OCI-LY1 (cell line): ENCODE measurements at regions not wholly inside any gene's neighbourhood (a gene's known extent, or its start where the extent isn't known, plus 50 kb on each side); places are given as distances from the start of the nearest gene placed in this dataset.

ENCODE experiments used
- H2AFZ ChIP-seq: fragments of 200-600 bp; sonication (generic), shearing (Covaris generic); 2 replicates; pipeline ENCODE4 v1.6.0; 2014; ENCODE audit warnings: antibody characterized with exemption, mild to moderate bottlenecking, low read length
- H3F3A ChIP-seq: fragments of 200-600 bp; sonication (generic), shearing (Covaris generic); 2 replicates; pipeline ENCODE4 v1.6.0; 2014; ENCODE audit warnings: mild to moderate bottlenecking, antibody characterized with exemption, low read length, moderate library complexity; ENCODE audit not compliant: insufficient read depth
- H3K27ac ChIP-seq: fragments of 200-600 bp; sonication (generic); 2 replicates; pipeline ENCODE4 v1.5.1; 2014; ENCODE audit warnings: low read length, mixed run types, mild to moderate bottlenecking, low read depth; ENCODE audit not compliant: poor library complexity, severe bottlenecking
- H3K27me3 ChIP-seq: fragments of 200-600 bp; sonication (generic); 2 replicates; pipeline ENCODE4 v1.6.0; 2014; ENCODE audit warnings: antibody characterized with exemption, mild to moderate bottlenecking, low read length, moderate library complexity; ENCODE audit not compliant: insufficient read depth
- H3K36me3 ChIP-seq: fragments of 200-600 bp; sonication (generic); 2 replicates; pipeline ENCODE4 v1.6.1; 2014; ENCODE audit warnings: mild to moderate bottlenecking, antibody characterized with exemption, low read length, moderate library complexity, mixed read lengths; ENCODE audit not compliant: insufficient read depth
- H3K4me1 ChIP-seq: fragments of 200-600 bp; sonication (generic); 2 replicates; pipeline ENCODE4 v1.5.1; 2014; ENCODE audit warnings: mild to moderate bottlenecking, low read length, moderate library complexity; ENCODE audit not compliant: insufficient read depth, severe bottlenecking
- H3K4me2 ChIP-seq: fragments of 200-600 bp; sonication (generic), shearing (Covaris generic); 2 replicates; pipeline ENCODE4 v1.6.1; 2014; ENCODE audit warnings: low read length
- H3K4me3 ChIP-seq: fragments of 200-600 bp; sonication (generic); 2 replicates; pipeline ENCODE4 v1.5.1; 2014; ENCODE audit warnings: low read length, low read depth, mild to moderate bottlenecking, mixed read lengths; ENCODE audit not compliant: poor library complexity, severe bottlenecking
- H3K79me2 ChIP-seq: fragments of 200-600 bp; shearing (Covaris generic); 2 replicates; pipeline ENCODE4 v1.6.1; 2016; ENCODE audit warnings: mixed run types, low read length, mixed read lengths; ENCODE audit not compliant: insufficient read depth
- H3K9ac ChIP-seq: fragments of 200-600 bp; sonication (generic), shearing (Covaris generic); 2 replicates; pipeline ENCODE4 v1.6.1; 2014; ENCODE audit warnings: mild to moderate bottlenecking, low read length, mixed read lengths
- H3K9me2 ChIP-seq: fragments of 200-600 bp; sonication (generic), shearing (Covaris generic); 2 replicates; pipeline ENCODE4 v1.6.1; 2014; ENCODE audit warnings: low read depth, mild to moderate bottlenecking, low read length, mixed read lengths
- H3K9me3 ChIP-seq: fragments of 200-600 bp; shearing (Covaris generic); 2 replicates; pipeline ENCODE4 v1.6.1; 2014; ENCODE audit warnings: low read length, mixed read lengths
- H4K20me1 ChIP-seq: fragments of 200-600 bp; sonication (generic), shearing (Covaris generic); 2 replicates; pipeline ENCODE4 v1.6.0; 2016; ENCODE audit warnings: mild to moderate bottlenecking, low read length; ENCODE audit not compliant: insufficient read depth
- EZH2 ChIP-seq: fragments of 200-600 bp; sonication (generic), shearing (Covaris generic); IDR thresholded peaks from 2 replicates; pipeline ENCODE4 v1.8.0; 2017; ENCODE audit warnings: borderline replicate concordance, mixed run types, mild to moderate bottlenecking, antibody characterized with exemption, low read length, moderate library complexity, mixed read lengths
- TF ChIP-seq, protein P1 (sequence below): fragments of 200-600 bp; sonication (generic), shearing (Covaris generic); IDR thresholded peaks from 2 replicates; pipeline ENCODE4 v1.5.1; 2017; ENCODE audit warnings: mild to moderate bottlenecking, antibody characterized with exemption, low read length, moderate library complexity, mixed read lengths

DNA sequence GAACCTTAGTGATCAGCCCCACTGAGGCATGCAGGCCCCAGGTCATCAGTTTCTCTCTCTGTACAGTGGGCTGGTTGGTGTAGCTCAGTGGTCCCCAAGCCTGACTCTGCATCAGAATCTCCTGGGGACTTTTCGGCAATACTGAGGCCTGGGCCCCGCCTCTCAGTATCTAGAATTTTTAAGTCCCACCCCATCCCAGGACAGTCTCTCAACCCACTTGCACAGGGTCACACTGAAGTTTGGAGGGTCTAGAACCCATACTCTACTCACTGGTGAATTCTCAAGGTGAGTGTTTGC is 216.4 kb downstream of the MATN1 start:
- no peaks in the 10 kb centered on the region for H3K9me2 ChIP-seq
- no peaks in the 10 kb centered on the region for H4K20me1 ChIP-seq
- no peaks in the 10 kb centered on the region for H3K36me3 ChIP-seq
- H3K9ac ChIP-seq = no peak overlapping the region
- H3K27me3 ChIP-seq = 0 out of 2 replicates have a peak, but pooled peaks cover 4% of the 10 kb centered on the region
- no peak overlapping the region for H3K4me3 ChIP-seq
- no peaks in the 10 kb centered on the region for H3F3A ChIP-seq
- no peaks in the 10 kb centered on the region for H3K79me2 ChIP-seq
- no peak overlapping the region for H2AFZ ChIP-seq
- TF ChIP-seq, protein P1, sequence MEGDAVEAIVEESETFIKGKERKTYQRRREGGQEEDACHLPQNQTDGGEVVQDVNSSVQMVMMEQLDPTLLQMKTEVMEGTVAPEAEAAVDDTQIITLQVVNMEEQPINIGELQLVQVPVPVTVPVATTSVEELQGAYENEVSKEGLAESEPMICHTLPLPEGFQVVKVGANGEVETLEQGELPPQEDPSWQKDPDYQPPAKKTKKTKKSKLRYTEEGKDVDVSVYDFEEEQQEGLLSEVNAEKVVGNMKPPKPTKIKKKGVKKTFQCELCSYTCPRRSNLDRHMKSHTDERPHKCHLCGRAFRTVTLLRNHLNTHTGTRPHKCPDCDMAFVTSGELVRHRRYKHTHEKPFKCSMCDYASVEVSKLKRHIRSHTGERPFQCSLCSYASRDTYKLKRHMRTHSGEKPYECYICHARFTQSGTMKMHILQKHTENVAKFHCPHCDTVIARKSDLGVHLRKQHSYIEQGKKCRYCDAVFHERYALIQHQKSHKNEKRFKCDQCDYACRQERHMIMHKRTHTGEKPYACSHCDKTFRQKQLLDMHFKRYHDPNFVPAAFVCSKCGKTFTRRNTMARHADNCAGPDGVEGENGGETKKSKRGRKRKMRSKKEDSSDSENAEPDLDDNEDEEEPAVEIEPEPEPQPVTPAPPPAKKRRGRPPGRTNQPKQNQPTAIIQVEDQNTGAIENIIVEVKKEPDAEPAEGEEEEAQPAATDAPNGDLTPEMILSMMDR = no peak
- TF ChIP-seq EZH2 = no peak
- H3K27ac ChIP-seq = no peak overlapping the region
- H3K4me2 ChIP-seq = no peak overlapping the region
- H3K9me3 ChIP-seq = no peaks in the 10 kb centered on the region
- H3K4me1 ChIP-seq = no peaks in the 10 kb centered on the region

DNA sequence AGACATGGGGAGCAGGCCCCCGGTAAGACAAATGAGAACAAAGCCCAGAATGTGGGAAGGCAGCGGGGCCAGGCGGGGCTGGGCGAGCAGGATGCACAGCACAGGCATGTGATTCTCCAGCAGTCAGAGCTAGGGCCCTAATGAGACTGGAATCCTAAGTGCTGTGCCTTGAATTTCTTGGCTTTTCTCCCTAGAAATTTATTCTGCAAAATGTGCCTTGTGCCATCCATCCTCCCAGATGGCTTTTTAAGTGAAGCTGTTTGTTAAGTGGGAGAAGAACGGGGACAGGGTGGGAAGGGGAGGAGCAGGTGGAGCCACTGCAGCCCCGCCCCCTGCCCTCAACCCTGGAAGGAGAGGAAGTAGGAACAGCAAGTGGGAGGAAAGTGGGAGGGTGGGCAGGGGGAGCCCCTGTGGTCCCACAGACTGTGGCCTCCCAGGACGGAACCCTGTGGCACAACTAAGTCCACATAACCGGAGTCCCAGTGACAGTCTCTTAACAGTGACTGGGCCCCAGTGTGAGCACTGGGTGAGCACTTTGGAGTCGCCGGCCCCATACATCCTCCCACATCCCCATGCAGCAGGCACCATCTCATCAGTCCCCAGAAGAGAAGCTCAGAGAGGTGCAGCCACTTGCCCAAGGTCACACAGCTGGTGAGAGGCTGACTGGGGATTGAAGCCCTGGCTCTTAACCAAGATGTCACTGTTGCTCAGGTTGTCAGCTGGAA is 216.9 kb downstream of the MATN1 start:
- H3K4me1 ChIP-seq = no peaks in the 10 kb centered on the region
- no peaks in the 10 kb centered on the region for H3K9me3 ChIP-seq
- H3K27ac ChIP-seq = no peak overlapping the region
- H3K4me2 ChIP-seq = no peak overlapping the region
- H3K4me3 ChIP-seq = no peak overlapping the region
- no peaks in the 10 kb centered on the region for H3F3A ChIP-seq
- no peaks in the 10 kb centered on the region for H3K9me2 ChIP-seq
- 0 out of 2 replicates have a peak, but pooled peaks cover 4% of the 10 kb centered on the region for H3K27me3 ChIP-seq
- H3K36me3 ChIP-seq = no peaks in the 10 kb centered on the region
- no peak overlapping the region for H2AFZ ChIP-seq
- H4K20me1 ChIP-seq = no peaks in the 10 kb centered on the region
- no peak overlapping the region for H3K9ac ChIP-seq
- TF ChIP-seq, protein P1 = no peak
- TF ChIP-seq EZH2 = no peak
- H3K79me2 ChIP-seq = no peaks in the 10 kb centered on the region

GRCh38 chr1:30505853-30506252 is 217.5 kb downstream of the MATN1 start:
- Histone ChIP-seq H3K79me2 (no peaks in the 10 kb centered on the region), H3K9ac (no peak overlapping the region), H3K4me3 (no peak overlapping the region), H3K9me2 (no peaks in the 10 kb centered on the region), H3K36me3 (no peaks in the 10 kb centered on the region), H2AFZ (no peak overlapping the region), H3K27ac (no peak overlapping the region), H3K27me3 (0 out of 2 replicates have a peak, but pooled peaks cover 4% of the 10 kb centered on the region), H3K4me1 (no peaks in the 10 kb centered on the region), H4K20me1 (no peaks in the 10 kb centered on the region), H3F3A (no peaks in the 10 kb centered on the region), H3K9me3 (no peaks in the 10 kb centered on the region), H3K4me2 (no peak overlapping the region)
- TF ChIP-seq, protein P1 = no peak
- no peak for TF ChIP-seq EZH2
